ENCODE measurements at regions not wholly inside any gene's neighbourhood (a gene's known extent, or its start where the extent isn't known, plus 50 kb on each side); places are given as distances from the start of the nearest gene placed in this dataset.

GRCh38 chr1:170224469-170224868 is 78.7 kb downstream of the NTMT2 start:
- BruUV-seq (replicated peaks): no TSS peak
- no peak overlapping the region for H3K4me2 ChIP-seq (ENCODE audit: low read length)
- ChIA-PET POLR2A (no interaction called here), CTCF (ENCODE audit: unreplicated experiment) (no interaction called here)
- H3K79me2 ChIP-seq (ENCODE audit: insufficient read depth, low read depth, low read length): no peaks in the 10 kb centered on the region
- DNase-seq (ENCODE audit: low spot score): no peak
- no peaks in the 10 kb centered on the region for H3K36me3 ChIP-seq (ENCODE audit: insufficient read depth, low read length)
- no peaks in the 10 kb centered on the region for H3K9me2 ChIP-seq (ENCODE audit: insufficient read depth, low read length)
- H3K27ac ChIP-seq (ENCODE audit: low read depth, low read length, poor library complexity, severe bottlenecking): no peak overlapping the region
- no peaks in the 10 kb centered on the region for H3K9me3 ChIP-seq (ENCODE audit: low read length)
- H3K4me1 ChIP-seq (ENCODE audit: insufficient read depth, low read length, poor library complexity, severe bottlenecking): no peaks in the 10 kb centered on the region
- H4K20me1 ChIP-seq (ENCODE audit: insufficient read depth, low read length): no peaks in the 10 kb centered on the region
- H2AFZ ChIP-seq (ENCODE audit: low read length): no peak overlapping the region
- H3K4me3 ChIP-seq (ENCODE audit: low read depth, low read length, poor library complexity, severe bottlenecking): no peak overlapping the region
- intact Hi-C loops (cut with micrococcal nuclease; ENCODE audit: unreplicated experiment): no loop called here
- TF ChIP-seq, protein P1, sequence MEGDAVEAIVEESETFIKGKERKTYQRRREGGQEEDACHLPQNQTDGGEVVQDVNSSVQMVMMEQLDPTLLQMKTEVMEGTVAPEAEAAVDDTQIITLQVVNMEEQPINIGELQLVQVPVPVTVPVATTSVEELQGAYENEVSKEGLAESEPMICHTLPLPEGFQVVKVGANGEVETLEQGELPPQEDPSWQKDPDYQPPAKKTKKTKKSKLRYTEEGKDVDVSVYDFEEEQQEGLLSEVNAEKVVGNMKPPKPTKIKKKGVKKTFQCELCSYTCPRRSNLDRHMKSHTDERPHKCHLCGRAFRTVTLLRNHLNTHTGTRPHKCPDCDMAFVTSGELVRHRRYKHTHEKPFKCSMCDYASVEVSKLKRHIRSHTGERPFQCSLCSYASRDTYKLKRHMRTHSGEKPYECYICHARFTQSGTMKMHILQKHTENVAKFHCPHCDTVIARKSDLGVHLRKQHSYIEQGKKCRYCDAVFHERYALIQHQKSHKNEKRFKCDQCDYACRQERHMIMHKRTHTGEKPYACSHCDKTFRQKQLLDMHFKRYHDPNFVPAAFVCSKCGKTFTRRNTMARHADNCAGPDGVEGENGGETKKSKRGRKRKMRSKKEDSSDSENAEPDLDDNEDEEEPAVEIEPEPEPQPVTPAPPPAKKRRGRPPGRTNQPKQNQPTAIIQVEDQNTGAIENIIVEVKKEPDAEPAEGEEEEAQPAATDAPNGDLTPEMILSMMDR (conservative IDR thresholded peaks at IDR 0.05; ENCODE audit: low read length): no peak
- no peak for TF ChIP-seq EZH2phosphoT487 (IDR thresholded peaks at IDR 0.05; ENCODE audit: borderline replicate concordance, low read depth, low read length)

GRCh38 chr1:170225781-170226530 is 80.2 kb downstream of the NTMT2 start:
- Histone ChIP-seq H4K20me1 (ENCODE audit: insufficient read depth, low read length) (no peaks in the 10 kb centered on the region), H3K4me3 (ENCODE audit: low read depth, low read length, poor library complexity, severe bottlenecking) (no peak overlapping the region), H3K4me1 (ENCODE audit: insufficient read depth, low read length, poor library complexity, severe bottlenecking) (no peaks in the 10 kb centered on the region), H3K9me2 (ENCODE audit: insufficient read depth, low read length) (no peaks in the 10 kb centered on the region), H3K27ac (ENCODE audit: low read depth, low read length, poor library complexity, severe bottlenecking) (no peak overlapping the region), H3K79me2 (ENCODE audit: insufficient read depth, low read depth, low read length) (no peaks in the 10 kb centered on the region), H3K4me2 (ENCODE audit: low read length) (no peak overlapping the region), H2AFZ (ENCODE audit: low read length) (no peak overlapping the region), H3K9me3 (ENCODE audit: low read length) (no peaks in the 10 kb centered on the region), H3K36me3 (ENCODE audit: insufficient read depth, low read length) (no peaks in the 10 kb centered on the region)
- ChIA-PET POLR2A (no interaction called here), CTCF (ENCODE audit: unreplicated experiment) (no interaction called here)
- no TSS peak for BruUV-seq (replicated peaks)
- no peak for DNase-seq (ENCODE audit: low spot score)
- TF ChIP-seq, protein P1 (conservative IDR thresholded peaks at IDR 0.05; ENCODE audit: low read length): no peak
- TF ChIP-seq EZH2phosphoT487 (IDR thresholded peaks at IDR 0.05; ENCODE audit: borderline replicate concordance, low read depth, low read length): no peak
- intact Hi-C loops (cut with micrococcal nuclease; ENCODE audit: unreplicated experiment): no loop called here

- H3K4me1 ChIP-seq (ENCODE audit: insufficient read depth, low read length, poor library complexity, severe bottlenecking): no peaks in the 10 kb centered on the region
- no peaks in the 10 kb centered on the region for H3K36me3 ChIP-seq (ENCODE audit: insufficient read depth, low read length)
- CTCF ChIA-PET (ENCODE audit: unreplicated experiment): no interaction called here
- no peak for DNase-seq (ENCODE audit: low spot score)
- no peak overlapping the region for H3K4me2 ChIP-seq (ENCODE audit: low read length)
- intact Hi-C loops (cut with micrococcal nuclease; ENCODE audit: unreplicated experiment): no loop called here
- POLR2A ChIA-PET: no interaction called here
- H3K9me3 ChIP-seq (ENCODE audit: low read length): no peaks in the 10 kb centered on the region
- no peak overlapping the region for H2AFZ ChIP-seq (ENCODE audit: low read length)
- no peaks in the 10 kb centered on the region for H3K9me2 ChIP-seq (ENCODE audit: insufficient read depth, low read length)
- no peak for TF ChIP-seq EZH2phosphoT487 (IDR thresholded peaks at IDR 0.05; ENCODE audit: borderline replicate concordance, low read depth, low read length)
- TF ChIP-seq, protein P1 (conservative IDR thresholded peaks at IDR 0.05; ENCODE audit: low read length): no peak
- H3K79me2 ChIP-seq (ENCODE audit: insufficient read depth, low read depth, low read length): no peaks in the 10 kb centered on the region
- no peaks in the 10 kb centered on the region for H4K20me1 ChIP-seq (ENCODE audit: insufficient read depth, low read length)
- BruUV-seq (replicated peaks): no TSS peak
- H3K4me3 ChIP-seq (ENCODE audit: low read depth, low read length, poor library complexity, severe bottlenecking): no peak overlapping the region
- no peak overlapping the region for H3K27ac ChIP-seq (ENCODE audit: low read depth, low read length, poor library complexity, severe bottlenecking)
Observed at GRCh38 chr1:170226767-170227166, 81.0 kb downstream of the NTMT2 start.

Data from OCI-LY7 (cell line).